ENCODE measurements at regions not wholly inside any gene's neighbourhood (a gene's known extent, or its start where the extent isn't known, plus 50 kb on each side); places are given as distances from the start of the nearest gene placed in this dataset.

DNA sequence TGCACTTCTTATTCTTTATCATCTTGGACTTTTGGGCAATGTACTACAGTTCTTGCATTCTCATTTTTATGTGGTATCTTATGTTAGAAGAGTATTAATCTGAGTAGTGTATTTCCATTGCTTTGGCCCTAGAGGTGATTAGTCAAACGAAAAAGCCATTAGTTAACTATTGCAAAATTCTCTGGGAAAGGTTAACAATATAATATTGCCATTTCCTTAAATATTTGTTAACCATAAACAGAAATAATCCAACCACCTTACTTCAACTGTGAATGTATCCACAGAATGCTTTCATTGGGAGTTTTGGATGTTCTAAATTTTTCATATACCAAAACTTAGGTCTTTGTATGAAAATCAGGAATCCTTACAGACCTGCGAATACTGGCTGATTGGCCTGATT lies 294.6 kb upstream of the UGT8 start:
- POLR2A ChIA-PET = no interaction called here
- no peaks in the 10 kb centered on the region for H4K20me1 ChIP-seq (ENCODE audit: insufficient read depth, low read length)
- H3K9me3 ChIP-seq (ENCODE audit: low read length) = no peaks in the 10 kb centered on the region
- H2AFZ ChIP-seq (ENCODE audit: low read length) = no peak overlapping the region
- DNase-seq (ENCODE audit: low spot score) = no peak
- TF ChIP-seq CTCF (conservative IDR thresholded peaks at IDR 0.05; ENCODE audit: low read length) = no peak
- no peak for TF ChIP-seq EZH2phosphoT487 (IDR thresholded peaks at IDR 0.05; ENCODE audit: borderline replicate concordance, low read depth, low read length)
- no peak overlapping the region for H3K4me3 ChIP-seq (ENCODE audit: low read depth, low read length, poor library complexity, severe bottlenecking)
- no peaks in the 10 kb centered on the region for H3K4me1 ChIP-seq (ENCODE audit: insufficient read depth, low read length, poor library complexity, severe bottlenecking)
- H3K27ac ChIP-seq (ENCODE audit: low read depth, low read length, poor library complexity, severe bottlenecking) = no peak overlapping the region
- CTCF ChIA-PET (ENCODE audit: unreplicated experiment) = no interaction called here
- no peaks in the 10 kb centered on the region for H3K36me3 ChIP-seq (ENCODE audit: insufficient read depth, low read length)
- no peaks in the 10 kb centered on the region for H3K79me2 ChIP-seq (ENCODE audit: insufficient read depth, low read depth, low read length)
- intact Hi-C loops (cut with micrococcal nuclease; ENCODE audit: unreplicated experiment) = no loop called here
- no peak overlapping the region for H3K4me2 ChIP-seq (ENCODE audit: low read length)
- H3K9me2 ChIP-seq (ENCODE audit: insufficient read depth, low read length) = no peaks in the 10 kb centered on the region
- no TSS peak for BruUV-seq (replicated peaks)

GRCh38 chr4:114304567-114304966 lies 294.0 kb upstream of the UGT8 start:
- POLR2A ChIA-PET = interaction anchor here (1.4 kb wide), 1 partner anchor 42 kb away, joined by 4 read pairs; no protein-coding TSS in a partner anchor
- no TSS peak for BruUV-seq (replicated peaks)
- intact Hi-C loops (cut with micrococcal nuclease; ENCODE audit: unreplicated experiment) = no loop called here

GRCh38 chr4:114306946-114307345 lies 291.7 kb upstream of the UGT8 start:
- Histone ChIP-seq H3K4me2 (ENCODE audit: low read length) (no peak overlapping the region), H3K27ac (ENCODE audit: low read depth, low read length, poor library complexity, severe bottlenecking) (no peak overlapping the region), H3K4me3 (ENCODE audit: low read depth, low read length, poor library complexity, severe bottlenecking) (no peak overlapping the region), H3K79me2 (ENCODE audit: insufficient read depth, low read depth, low read length) (no peaks in the 10 kb centered on the region), H4K20me1 (ENCODE audit: insufficient read depth, low read length) (no peaks in the 10 kb centered on the region), H2AFZ (ENCODE audit: low read length) (no peak overlapping the region), H3K9me2 (ENCODE audit: insufficient read depth, low read length) (no peaks in the 10 kb centered on the region), H3K4me1 (ENCODE audit: insufficient read depth, low read length, poor library complexity, severe bottlenecking) (no peaks in the 10 kb centered on the region), H3K36me3 (ENCODE audit: insufficient read depth, low read length) (no peaks in the 10 kb centered on the region), H3K9me3 (ENCODE audit: low read length) (no peaks in the 10 kb centered on the region)
- ChIA-PET POLR2A (no interaction called here), CTCF (ENCODE audit: unreplicated experiment) (no interaction called here)
- no peak for DNase-seq (ENCODE audit: low spot score)
- intact Hi-C loops (cut with micrococcal nuclease; ENCODE audit: unreplicated experiment) = no loop called here
- no peak for TF ChIP-seq EZH2phosphoT487 (IDR thresholded peaks at IDR 0.05; ENCODE audit: borderline replicate concordance, low read depth, low read length)
- TF ChIP-seq CTCF (conservative IDR thresholded peaks at IDR 0.05; ENCODE audit: low read length) = no peak
- no TSS peak for BruUV-seq (replicated peaks)

More at GRCh38 chr4:114304567-114304966, 294.0 kb upstream of the UGT8 start:
- no peak overlapping the region for H2AFZ ChIP-seq (ENCODE audit: low read length)
- TF ChIP-seq CTCF (conservative IDR thresholded peaks at IDR 0.05; ENCODE audit: low read length) (no peak), EZH2phosphoT487 (IDR thresholded peaks at IDR 0.05; ENCODE audit: borderline replicate concordance, low read depth, low read length) (no peak)
- DNase-seq (ENCODE audit: low spot score) = no peak
- H3K4me1 ChIP-seq (ENCODE audit: insufficient read depth, low read length, poor library complexity, severe bottlenecking) = no peaks in the 10 kb centered on the region
- H3K79me2 ChIP-seq (ENCODE audit: insufficient read depth, low read depth, low read length) = no peaks in the 10 kb centered on the region
- CTCF ChIA-PET (ENCODE audit: unreplicated experiment) = no interaction called here
- H4K20me1 ChIP-seq (ENCODE audit: insufficient read depth, low read length) = no peaks in the 10 kb centered on the region
- no peak overlapping the region for H3K27ac ChIP-seq (ENCODE audit: low read depth, low read length, poor library complexity, severe bottlenecking)
- no peaks in the 10 kb centered on the region for H3K9me3 ChIP-seq (ENCODE audit: low read length)
- no peaks in the 10 kb centered on the region for H3K9me2 ChIP-seq (ENCODE audit: insufficient read depth, low read length)
- no peak overlapping the region for H3K4me3 ChIP-seq (ENCODE audit: low read depth, low read length, poor library complexity, severe bottlenecking)
- no peak overlapping the region for H3K4me2 ChIP-seq (ENCODE audit: low read length)
- H3K36me3 ChIP-seq (ENCODE audit: insufficient read depth, low read length) = no peaks in the 10 kb centered on the region

Measured in OCI-LY7 (cell line).